CD4-positive, alpha-beta T cell (primary cell): ENCODE measurements at regions not wholly inside any gene's neighbourhood (a gene's known extent, or its start where the extent isn't known, plus 50 kb on each side); places are given as distances from the start of the nearest gene placed in this dataset.
"Not testable (repeated sequence)": the region's sequence is repeated elsewhere in the genome, so short reads cannot be mapped to it uniquely, and the experiment has no call there.

ENCODE experiments used
- ATAC-seq: fragments of 200-7000 bp; cut with Tn5 transposase; one replicate; pipeline ENCODE4 v1.10.0; 2022; ENCODE audit warnings: mild to moderate bottlenecking; ENCODE audit not compliant: poor library complexity
- CTCF ChIA-PET: fragments of 350-600 bp; sonication (Branson Sonifier 250); formaldehyde crosslinking; loops from one replicate; lab custom pipeline; 2021; ENCODE audit warnings: antibody characterized with exemption, inconsistent platforms; lab: Charles Lee
- POLR2A ChIA-PET: fragments of 350-600 bp; sonication (Branson Sonifier 250); formaldehyde crosslinking; loops from one replicate; lab custom pipeline; 2021; ENCODE audit warnings: antibody characterized with exemption, inconsistent platforms; lab: Charles Lee
- DNase-seq, 14 experiments: peaks; one replicate each; pipeline ENCODE4 v3.0.0-alpha.2; 2013 to 2020; ENCODE audit warnings: mixed read lengths in 2 of 14
- H3K27ac ChIP-seq, 2 donors: one replicate each; pipeline versions ENCODE4 v1.5.1 to v1.7.0; 2013; ENCODE audit warnings: low read length in 2 of 2, low read depth in 1 of 2, mild to moderate bottlenecking in 1 of 2
- H3K27me3 ChIP-seq, 2 experiments: 1 replicate in 1 of 2; 2 replicates in 1 of 2; pipeline versions ENCODE4 v1.6.1 to v1.7.0; 2013; ENCODE audit warnings: low read length in 2 of 2, control low read depth in 1 of 2, mild to moderate bottlenecking in 1 of 2, moderate library complexity in 1 of 2; ENCODE audit not compliant: insufficient read depth in 2 of 2, control insufficient read depth in 1 of 2
- H3K36me3 ChIP-seq: one replicate; pipeline ENCODE4 v1.6.1; 2013; ENCODE audit warnings: low read length, control low read depth; ENCODE audit not compliant: insufficient read depth
- H3K4me1 ChIP-seq: one replicate; pipeline ENCODE4 v1.6.1; 2013; ENCODE audit warnings: low read length, control low read depth; ENCODE audit not compliant: insufficient read depth
- H3K4me3 ChIP-seq: one replicate; pipeline ENCODE4 v1.5.1; 2013; ENCODE audit warnings: mild to moderate bottlenecking, low read length, moderate library complexity
- H3K9me3 ChIP-seq, 2 experiments: 1 replicate in 1 of 2; 2 replicates in 1 of 2; pipeline versions ENCODE4 v1.6.1 to v1.7.0; 2013; ENCODE audit warnings: low read length in 2 of 2, mild to moderate bottlenecking in 2 of 2, control low read depth in 1 of 2, moderate library complexity in 1 of 2; ENCODE audit not compliant: control insufficient read depth in 1 of 2, insufficient read depth in 1 of 2
- H3K27ac Mint-ChIP-seq: one replicate; pipeline ENCODE4 v1.8.0; 2020; ENCODE audit warnings: mixed read lengths
- H3K27me3 Mint-ChIP-seq: one replicate; pipeline ENCODE4 v1.8.0; 2021; ENCODE audit warnings: mixed read lengths
- H3K36me3 Mint-ChIP-seq: one replicate; pipeline ENCODE4 v1.8.0; 2021; ENCODE audit warnings: low read depth, mixed read lengths
- H3K4me1 Mint-ChIP-seq: one replicate; pipeline ENCODE4 v1.8.0; 2021; ENCODE audit warnings: low read depth, mixed read lengths
- H3K4me3 Mint-ChIP-seq: one replicate; pipeline ENCODE4 v1.8.0; 2020; ENCODE audit warnings: mild to moderate bottlenecking, mixed read lengths
- H3K9me3 Mint-ChIP-seq: one replicate; pipeline ENCODE4 v1.8.0; 2020; ENCODE audit warnings: mixed read lengths
- intact Hi-C, 2 experiments: fragments of 100-400 bp; cut with DNase I in 1 of 2; cut with micrococcal nuclease in 1 of 2; formaldehyde crosslinking; loops; one replicate each; pipeline versions ENCODE4 v1.15.1 to v1.9.0; 2023 to 2025; cut with DNase I, micrococcal nuclease
- TF ChIP-seq, protein P1 (sequence below): fragments of 200-600 bp; IDR thresholded peaks from one replicate; pipeline ENCODE4 v1.8.0; 2022; ENCODE audit warnings: antibody characterized with exemption, mild to moderate bottlenecking

DNA sequence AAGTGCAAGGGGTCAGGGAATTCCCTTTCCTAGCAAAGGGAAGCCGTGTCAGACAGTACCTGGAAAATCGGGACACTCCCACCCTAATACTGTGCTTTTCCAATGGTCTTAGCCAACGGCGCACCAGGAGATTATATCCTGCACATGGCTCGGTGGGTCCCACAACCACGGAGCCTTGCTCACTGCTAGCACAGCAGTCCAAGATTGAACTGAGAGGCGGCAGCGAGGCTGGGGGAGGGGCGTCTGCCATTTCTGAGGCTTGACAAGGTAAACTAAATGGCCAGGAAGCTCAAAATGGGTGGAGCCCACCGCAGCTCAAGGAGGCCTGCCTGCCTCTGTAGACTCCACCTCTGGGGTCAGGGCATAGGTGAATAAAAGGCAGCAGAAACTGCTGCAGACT lies 76.5 kb upstream of the LINC00632 start:
- H3K4me3 ChIP-seq, H3K27ac Mint-ChIP-seq, H3K27me3 Mint-ChIP-seq, H3K9me3 Mint-ChIP-seq, H3K4me1 Mint-ChIP-seq, CTCF ChIA-PET, H3K4me3 Mint-ChIP-seq, POLR2A ChIA-PET, H3K4me1 ChIP-seq, H3K27ac ChIP-seq, ATAC-seq, H3K27me3 ChIP-seq, H3K36me3 Mint-ChIP-seq, intact Hi-C loops, H3K36me3 ChIP-seq, DNase-seq, H3K9me3 ChIP-seq: not testable (repeated sequence)

DNA sequence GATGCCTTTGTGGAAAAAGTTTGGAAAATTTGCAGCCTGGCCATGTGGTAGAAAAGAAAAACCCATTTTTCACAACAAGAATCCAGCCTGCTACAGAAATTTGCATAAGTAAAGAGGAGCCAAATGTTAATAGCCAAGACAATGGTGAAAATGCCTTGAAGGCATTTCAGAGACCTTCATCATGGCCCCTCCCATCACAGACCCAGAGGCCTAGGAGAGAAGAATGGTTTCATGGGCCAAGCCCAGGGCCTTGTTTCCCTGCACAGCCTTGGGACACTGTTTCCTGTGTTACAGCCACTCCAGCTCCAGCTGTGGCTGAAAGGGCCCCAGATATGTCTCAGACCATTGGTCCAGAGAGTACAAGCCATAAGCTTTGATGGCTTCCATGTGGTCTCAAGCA lies 101.4 kb upstream of the LINC00632 start:
- Histone ChIP-seq H3K27ac (no peak overlapping the region), H3K36me3 (no peaks in the 10 kb centered on the region), H3K9me3 (no peaks in the 10 kb centered on the region), H3K4me1 (no peaks in the 10 kb centered on the region), H3K4me3 (no peak overlapping the region), H3K27me3 (no peaks in the 10 kb centered on the region)
- Mint-ChIP-seq H3K36me3 (no peaks in the 10 kb centered on the region), H3K27ac (no peak overlapping the region), H3K4me1 (no peaks in the 10 kb centered on the region), H3K9me3 (peaks cover 4% of the 10 kb centered on the region), H3K27me3 (no peaks in the 10 kb centered on the region), H3K4me3 (no peak overlapping the region)
- no peak for ATAC-seq
- TF ChIP-seq, protein P1, sequence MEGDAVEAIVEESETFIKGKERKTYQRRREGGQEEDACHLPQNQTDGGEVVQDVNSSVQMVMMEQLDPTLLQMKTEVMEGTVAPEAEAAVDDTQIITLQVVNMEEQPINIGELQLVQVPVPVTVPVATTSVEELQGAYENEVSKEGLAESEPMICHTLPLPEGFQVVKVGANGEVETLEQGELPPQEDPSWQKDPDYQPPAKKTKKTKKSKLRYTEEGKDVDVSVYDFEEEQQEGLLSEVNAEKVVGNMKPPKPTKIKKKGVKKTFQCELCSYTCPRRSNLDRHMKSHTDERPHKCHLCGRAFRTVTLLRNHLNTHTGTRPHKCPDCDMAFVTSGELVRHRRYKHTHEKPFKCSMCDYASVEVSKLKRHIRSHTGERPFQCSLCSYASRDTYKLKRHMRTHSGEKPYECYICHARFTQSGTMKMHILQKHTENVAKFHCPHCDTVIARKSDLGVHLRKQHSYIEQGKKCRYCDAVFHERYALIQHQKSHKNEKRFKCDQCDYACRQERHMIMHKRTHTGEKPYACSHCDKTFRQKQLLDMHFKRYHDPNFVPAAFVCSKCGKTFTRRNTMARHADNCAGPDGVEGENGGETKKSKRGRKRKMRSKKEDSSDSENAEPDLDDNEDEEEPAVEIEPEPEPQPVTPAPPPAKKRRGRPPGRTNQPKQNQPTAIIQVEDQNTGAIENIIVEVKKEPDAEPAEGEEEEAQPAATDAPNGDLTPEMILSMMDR = no peak
- ChIA-PET POLR2A (no interaction called here), CTCF (no interaction called here)
- DNase-seq = no peak
- intact Hi-C loops = no loop called here

DNA sequence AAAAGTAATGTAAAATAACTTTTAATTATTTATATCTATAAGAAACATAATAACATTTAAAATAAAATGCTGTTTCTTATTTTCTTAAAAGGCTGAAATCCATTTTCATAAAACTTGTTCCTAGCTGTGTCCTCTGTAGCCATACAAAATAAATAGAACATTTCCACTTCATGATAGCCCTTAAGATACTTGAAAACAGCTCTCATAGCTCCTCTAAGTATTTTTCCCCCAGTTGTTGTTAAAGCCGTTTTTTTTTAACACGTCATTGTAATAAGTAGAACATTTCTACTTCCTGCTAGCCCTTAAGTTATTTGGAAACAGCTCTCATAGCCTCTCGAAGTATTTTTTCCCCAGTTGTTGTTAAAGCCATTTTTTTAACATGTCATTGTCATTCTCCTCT lies 97.3 kb upstream of the SOX3 start:
- no peak overlapping the region for H3K27ac ChIP-seq
- H3K9me3 ChIP-seq = no peaks in the 10 kb centered on the region
- DNase-seq = no peak
- no peaks in the 10 kb centered on the region for H3K36me3 ChIP-seq
- no peaks in the 10 kb centered on the region for H3K4me1 ChIP-seq
- no peaks in the 10 kb centered on the region for H3K27me3 ChIP-seq
- Mint-ChIP-seq H3K36me3 (no peaks in the 10 kb centered on the region), H3K4me3 (no peak overlapping the region), H3K9me3 (peaks cover 4% of the 10 kb centered on the region), H3K4me1 (no peaks in the 10 kb centered on the region), H3K27ac (no peak overlapping the region), H3K27me3 (no peaks in the 10 kb centered on the region)
- intact Hi-C loops = no loop called here
- ChIA-PET CTCF (no interaction called here), POLR2A (no interaction called here)
- ATAC-seq = no peak
- H3K4me3 ChIP-seq = no peak overlapping the region
- TF ChIP-seq, protein P1 = no peak

DNA sequence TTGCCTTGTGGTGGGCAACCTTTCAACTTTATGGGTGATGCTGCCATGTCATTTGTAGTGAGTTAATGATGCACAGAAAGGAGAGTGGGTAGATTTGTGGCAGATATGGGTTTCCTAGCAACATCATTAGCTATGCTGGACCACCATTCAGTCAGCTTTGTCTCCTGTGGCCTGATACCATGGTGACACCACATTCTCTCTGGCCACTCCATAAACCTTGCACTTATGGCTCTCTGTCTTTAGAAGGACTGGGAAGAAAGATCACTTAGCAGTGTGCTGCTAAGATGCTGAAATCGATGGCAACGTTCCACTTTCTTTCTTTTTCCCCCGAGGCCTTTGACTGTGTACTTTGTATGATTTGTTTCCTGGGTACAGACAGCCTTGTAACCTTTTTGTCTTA lies 95.0 kb upstream of the SOX3 start:
- no peaks in the 10 kb centered on the region for H3K4me1 Mint-ChIP-seq
- Histone ChIP-seq H3K9me3 (no peaks in the 10 kb centered on the region), H3K4me1 (no peaks in the 10 kb centered on the region), H3K27me3 (no peaks in the 10 kb centered on the region), H3K36me3 (no peaks in the 10 kb centered on the region), H3K4me3 (no peak overlapping the region), H3K27ac (no peak overlapping the region)
- intact Hi-C loops = no loop called here
- TF ChIP-seq, protein P1 = no peak
- no peaks in the 10 kb centered on the region for H3K27me3 Mint-ChIP-seq
- no peak overlapping the region for H3K4me3 Mint-ChIP-seq
- POLR2A ChIA-PET = no interaction called here
- no peaks in the 10 kb centered on the region for H3K36me3 Mint-ChIP-seq
- no peaks in the 10 kb centered on the region for H3K9me3 Mint-ChIP-seq
- CTCF ChIA-PET = no interaction called here
- DNase-seq (no peak), ATAC-seq (no peak)
- H3K27ac Mint-ChIP-seq = no peak overlapping the region
